Loucy (cell line): ENCODE measurements at regions not wholly inside any gene's neighbourhood (a gene's known extent, or its start where the extent isn't known, plus 50 kb on each side); places are given as distances from the start of the nearest gene placed in this dataset.

ENCODE experiments used
- H2AFZ ChIP-seq: fragments of 200-600 bp; sonication (generic); 2 replicates; pipeline ENCODE4 v1.6.0; 2016; ENCODE audit warnings: antibody characterized with exemption, mild to moderate bottlenecking, low read length, moderate library complexity
- H3F3A ChIP-seq: fragments of 200-600 bp; 2 replicates; pipeline ENCODE4 v1.6.0; 2016; ENCODE audit warnings: antibody characterized with exemption, low read depth, mild to moderate bottlenecking
- H3K27me3 ChIP-seq: fragments of 200-600 bp; sonication (generic); 2 replicates; pipeline ENCODE4 v1.6.1; 2014; ENCODE audit warnings: low read length, mild to moderate bottlenecking; ENCODE audit not compliant: insufficient read depth, poor library complexity, severe bottlenecking
- H3K36me3 ChIP-seq: fragments of 200-600 bp; sonication (generic); 2 replicates; pipeline ENCODE4 v1.6.1; 2016; ENCODE audit warnings: low read length; ENCODE audit not compliant: insufficient read depth
- H3K4me1 ChIP-seq: fragments of 200-600 bp; sonication (generic); 2 replicates; pipeline ENCODE4 v1.5.1; 2014; ENCODE audit warnings: low read length, mild to moderate bottlenecking; ENCODE audit not compliant: insufficient read depth, poor library complexity, severe bottlenecking
- H3K4me2 ChIP-seq: fragments of 200-600 bp; sonication (generic); 2 replicates; pipeline ENCODE4 v1.6.0; 2014; ENCODE audit warnings: antibody characterized with exemption, low read length, low read depth, mild to moderate bottlenecking; ENCODE audit not compliant: poor library complexity, severe bottlenecking
- H3K4me3 ChIP-seq: fragments of 200-600 bp; sonication (generic); 2 replicates; pipeline ENCODE4 v1.5.1; 2014; ENCODE audit warnings: low read length, mild to moderate bottlenecking, mixed read lengths; ENCODE audit not compliant: poor library complexity, severe bottlenecking
- H3K79me2 ChIP-seq: fragments of 200-600 bp; sonication (generic); 2 replicates; pipeline ENCODE4 v1.6.1; 2014; ENCODE audit warnings: low read length; ENCODE audit not compliant: insufficient read depth
- H3K9ac ChIP-seq: fragments of 200-600 bp; sonication (generic); 2 replicates; pipeline ENCODE4 v1.6.0; 2014; ENCODE audit warnings: mild to moderate bottlenecking, low read depth, low read length, moderate library complexity; ENCODE audit not compliant: poor library complexity, severe bottlenecking
- H3K9me2 ChIP-seq: fragments of 200-600 bp; sonication (generic); replicated peaks from 2 replicates; pipeline ENCODE4 v1.6.1; 2016; ENCODE audit warnings: low read depth, low read length, mixed read lengths
- H3K9me3 ChIP-seq: fragments of 200-600 bp; sonication (generic); 2 replicates; pipeline ENCODE4 v1.6.1; 2014; ENCODE audit warnings: mild to moderate bottlenecking, antibody characterized with exemption, low read length, low read depth; ENCODE audit not compliant: insufficient read depth
- H4K20me1 ChIP-seq: fragments of 200-600 bp; sonication (generic); 2 replicates; pipeline ENCODE4 v1.6.0; 2014; ENCODE audit warnings: antibody characterized with exemption, low read length, mild to moderate bottlenecking; ENCODE audit not compliant: insufficient read depth, poor library complexity, severe bottlenecking
- CTCF ChIP-seq: fragments of 200-600 bp; sonication (generic); conservative IDR thresholded peaks from 2 replicates; pipeline ENCODE4 v1.5.1; 2014; ENCODE audit warnings: mild to moderate bottlenecking, antibody characterized with exemption, low read length
- EZH2phosphoT487 ChIP-seq: fragments of 200-600 bp; IDR thresholded peaks from 2 replicates; pipeline ENCODE4 v1.6.1; 2018; ENCODE audit warnings: antibody characterized with exemption, mild to moderate bottlenecking, moderate library complexity, borderline replicate concordance

DNA sequence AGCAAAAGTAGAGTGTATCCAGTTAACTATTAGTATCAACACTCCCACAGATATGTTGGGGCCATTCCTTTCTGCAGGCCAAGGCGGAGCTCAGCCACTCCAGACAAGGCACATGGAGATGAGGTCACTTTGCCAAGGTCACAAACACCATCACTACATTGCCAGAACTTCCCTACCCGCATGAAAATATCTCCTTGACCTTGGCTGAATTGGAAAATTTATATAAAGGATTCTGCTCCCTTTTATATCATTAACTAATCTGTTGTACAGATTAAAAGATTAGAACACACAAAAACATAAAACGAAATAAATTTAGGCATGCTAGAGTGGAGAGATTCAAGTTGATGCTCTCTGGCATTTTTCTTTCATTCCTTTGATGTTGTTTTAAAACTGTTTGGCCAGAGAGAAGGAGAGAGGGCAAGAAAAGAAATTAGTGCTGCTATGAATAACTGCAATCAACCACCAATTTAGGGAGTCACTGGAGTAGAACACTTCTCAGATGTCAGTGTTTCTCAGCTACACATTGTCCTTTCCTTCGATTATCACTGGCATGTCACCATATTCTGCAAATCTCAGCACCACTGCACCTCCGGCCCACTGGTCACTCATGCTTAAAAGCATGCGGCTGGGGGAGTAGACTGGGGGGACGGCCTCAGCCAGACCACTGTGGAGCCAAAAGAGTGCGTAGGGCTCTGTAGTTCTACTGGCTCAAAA, 78.7 kb upstream of the ATP1B1 start:
- Histone ChIP-seq H3K4me2 (no peak overlapping the region), H3K9me2 (no peaks in the 10 kb centered on the region), H3K27me3 (no peaks in the 10 kb centered on the region), H3K4me3 (no peak overlapping the region), H3K4me1 (no peaks in the 10 kb centered on the region), H3K9me3 (no peaks in the 10 kb centered on the region), H4K20me1 (no peaks in the 10 kb centered on the region), H3K36me3 (no peaks in the 10 kb centered on the region), H3F3A (no peaks in the 10 kb centered on the region), H3K79me2 (no peaks in the 10 kb centered on the region), H2AFZ (no peak overlapping the region), H3K9ac (no peak overlapping the region)
- TF ChIP-seq CTCF = no peak
- TF ChIP-seq EZH2phosphoT487 = no peak

GRCh38 chr1:169031566-169032224, 74.8 kb upstream of the ATP1B1 start:
- H2AFZ ChIP-seq = no peak overlapping the region
- no peaks in the 10 kb centered on the region for H3K27me3 ChIP-seq
- no peak overlapping the region for H3K4me2 ChIP-seq
- TF ChIP-seq EZH2phosphoT487 (no peak), CTCF (no peak)
- H3K9me2 ChIP-seq = no peaks in the 10 kb centered on the region
- no peak overlapping the region for H3K4me3 ChIP-seq
- H3K79me2 ChIP-seq = no peaks in the 10 kb centered on the region
- no peaks in the 10 kb centered on the region for H3K36me3 ChIP-seq
- no peak overlapping the region for H3K9ac ChIP-seq
- no peaks in the 10 kb centered on the region for H3F3A ChIP-seq
- no peaks in the 10 kb centered on the region for H4K20me1 ChIP-seq
- no peaks in the 10 kb centered on the region for H3K4me1 ChIP-seq
- H3K9me3 ChIP-seq = no peaks in the 10 kb centered on the region; the same call in 1 of the 2 replicates

DNA sequence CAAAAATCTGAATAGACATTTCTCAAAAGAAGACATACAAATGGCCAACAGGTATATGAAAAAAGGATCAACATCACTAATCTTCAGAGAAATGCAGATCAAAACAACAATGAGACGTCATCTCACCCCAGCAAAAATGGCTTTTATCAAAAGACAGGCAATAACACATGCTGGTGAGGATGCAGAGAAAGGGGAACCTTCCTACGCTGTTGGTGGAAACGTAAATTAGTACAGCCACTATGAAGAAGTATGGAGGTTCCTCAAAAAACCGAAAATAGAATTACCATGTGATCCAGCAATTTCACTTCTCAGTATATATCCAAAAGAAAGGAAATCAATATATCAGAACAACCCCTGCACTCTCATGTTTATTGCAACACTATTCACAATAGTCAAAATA, 65.1 kb upstream of the ATP1B1 start:
- no peak overlapping the region for H3K4me3 ChIP-seq
- H3F3A ChIP-seq = no peaks in the 10 kb centered on the region
- H3K4me2 ChIP-seq = no peak overlapping the region
- H3K79me2 ChIP-seq = no peaks in the 10 kb centered on the region
- H3K36me3 ChIP-seq = no peaks in the 10 kb centered on the region
- no peaks in the 10 kb centered on the region for H3K9me2 ChIP-seq
- no peaks in the 10 kb centered on the region for H3K27me3 ChIP-seq
- TF ChIP-seq CTCF = no peak
- TF ChIP-seq EZH2phosphoT487 = no peak
- peaks cover 5% of the 10 kb centered on the region; the same call in 1 of the 2 replicates for H3K9me3 ChIP-seq
- H2AFZ ChIP-seq = no peak overlapping the region
- H3K9ac ChIP-seq = no peak overlapping the region
- no peaks in the 10 kb centered on the region for H4K20me1 ChIP-seq
- H3K4me1 ChIP-seq = peaks cover 19% of the 10 kb centered on the region
